SK-N-MC (cell line): ENCODE measurements at regions not wholly inside any gene's neighbourhood (a gene's known extent, or its start where the extent isn't known, plus 50 kb on each side); places are given as distances from the start of the nearest gene placed in this dataset.

Experiments
- EZH2 ChIP-seq: fragments of 200-600 bp; sonication (generic); IDR thresholded peaks from one replicate; pipeline ENCODE4 v1.6.1; 2017; ENCODE audit warnings: antibody characterized with exemption
- POLR2AphosphoS5 ChIP-seq: IDR thresholded peaks from 2 replicates; pipeline ENCODE4 v1.6.1; 2012; ENCODE audit warnings: mild to moderate bottlenecking, low read depth, low read length, borderline replicate concordance

- TF ChIP-seq EZH2 = no peak
- TF ChIP-seq POLR2AphosphoS5 = no peak
Observed at GRCh38 chr3:152128356-152128755, 140.4 kb upstream of the MBNL1 start.
